Neural progenitor cell (in vitro differentiated cells): ENCODE measurements at regions not wholly inside any gene's neighbourhood (a gene's known extent, or its start where the extent isn't known, plus 50 kb on each side); places are given as distances from the start of the nearest gene placed in this dataset.

Experiments used
- DNase-seq: peaks from one replicate; pipeline ENCODE4 v3.0.0-alpha.2; 2016; ENCODE audit warnings: low spot score
- H2AFZ ChIP-seq: fragments of 200-600 bp; sonication (generic); replicated peaks from 2 replicates; pipeline ENCODE4 v1.6.1; 2016; ENCODE audit warnings: antibody characterized with exemption
- H3F3A ChIP-seq: fragments of 200-600 bp; sonication (generic); 2 replicates; pipeline ENCODE4 v1.6.1; 2016; ENCODE audit warnings: antibody characterized with exemption, low read depth
- H3K27ac ChIP-seq: fragments of 200-600 bp; sonication (generic); 2 replicates; pipeline ENCODE4 v1.5.1; 2016; ENCODE audit warnings: mild to moderate bottlenecking
- H3K27me3 ChIP-seq: fragments of 200-600 bp; sonication (generic); 2 replicates; pipeline ENCODE4 v1.6.1; 2016; ENCODE audit warnings: mild to moderate bottlenecking, moderate library complexity
- H3K36me3 ChIP-seq: fragments of 200-600 bp; sonication (generic); 2 replicates; pipeline ENCODE4 v1.5.1; 2016
- H3K4me1 ChIP-seq: fragments of 200-600 bp; sonication (generic); 2 replicates; pipeline ENCODE4 v1.6.1; 2016; ENCODE audit warnings: mixed run types
- H3K4me2 ChIP-seq: fragments of 200-600 bp; sonication (generic); 2 replicates; pipeline ENCODE4 v1.6.1; 2016
- H3K4me3 ChIP-seq: fragments of 200-600 bp; sonication (generic); 2 replicates; pipeline ENCODE4 v1.5.1; 2016
- H3K79me2 ChIP-seq: fragments of 200-600 bp; sonication (generic); 2 replicates; pipeline ENCODE4 v1.6.1; 2016; ENCODE audit warnings: low read depth
- H3K9ac ChIP-seq: fragments of 200-600 bp; sonication (generic); 2 replicates; pipeline ENCODE4 v1.6.1; 2016
- H3K9me3 ChIP-seq: fragments of 200-600 bp; sonication (generic); 2 replicates; pipeline ENCODE4 v1.5.1; 2016; ENCODE audit warnings: low read depth
- H4K20me1 ChIP-seq: fragments of 200-600 bp; sonication (generic); 2 replicates; pipeline ENCODE4 v1.6.1; 2016; ENCODE audit warnings: low read depth
- H3K27ac Mint-ChIP-seq: 3 replicates; pipeline ENCODE4 v1.8.0; 2021; ENCODE audit warnings: mixed read lengths
- H3K27me3 Mint-ChIP-seq: 2 replicates; pipeline ENCODE4 v1.8.0; 2022; ENCODE audit warnings: low read depth, mild to moderate bottlenecking, inconsistent platforms, moderate library complexity, mixed read lengths; ENCODE audit not compliant: insufficient read depth
- H3K36me3 Mint-ChIP-seq: 3 replicates; pipeline ENCODE4 v1.8.0; 2021; ENCODE audit warnings: mixed read lengths
- H3K4me1 Mint-ChIP-seq: 3 replicates; pipeline ENCODE4 v1.8.0; 2021; ENCODE audit warnings: mixed read lengths
- H3K4me3 Mint-ChIP-seq: 3 replicates; pipeline ENCODE4 v1.8.0; 2021; ENCODE audit warnings: mild to moderate bottlenecking, moderate library complexity, mixed read lengths
- H3K9me3 Mint-ChIP-seq: 3 replicates; pipeline ENCODE4 v1.8.0; 2020; ENCODE audit warnings: mixed read lengths
- EZH2 ChIP-seq: fragments of 200-600 bp; sonication (generic); IDR thresholded peaks from 2 replicates; pipeline ENCODE4 v1.6.1; 2017; ENCODE audit warnings: antibody characterized with exemption, mild to moderate bottlenecking, moderate library complexity
- EZH2phosphoT487 ChIP-seq: fragments of 200-600 bp; sonication (generic); IDR thresholded peaks from 2 replicates; pipeline ENCODE4 v1.6.1; 2017; ENCODE audit warnings: antibody characterized with exemption
- TF ChIP-seq, protein P1 (sequence below): fragments of 200-600 bp; sonication (generic); IDR thresholded peaks from 2 replicates; pipeline ENCODE4 v1.5.1; 2017; ENCODE audit warnings: antibody characterized with exemption, mild to moderate bottlenecking

DNA sequence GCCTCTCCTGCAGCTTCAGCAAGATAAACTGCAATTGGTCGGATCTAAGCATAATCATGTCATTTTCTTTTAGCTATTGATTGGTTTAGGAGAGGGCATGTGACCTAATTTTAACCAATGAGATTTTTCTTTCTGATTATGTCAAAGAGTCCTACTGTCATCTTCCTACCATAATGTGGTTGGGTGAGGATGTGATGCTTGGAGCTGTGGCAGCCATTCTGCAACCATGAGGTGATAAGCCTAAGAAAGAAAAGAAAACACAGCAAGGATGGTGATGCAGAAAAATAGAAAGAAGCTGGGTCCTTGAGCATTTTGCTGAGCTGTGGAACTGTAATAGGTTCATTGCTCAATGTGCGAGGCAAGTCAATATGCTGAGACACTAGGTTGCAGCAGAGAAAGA, 121.7 kb upstream of the CRHR1 start:
- H3K4me1 ChIP-seq: no peaks in the 10 kb centered on the region
- no peak overlapping the region for H2AFZ ChIP-seq
- no peaks in the 10 kb centered on the region for H3K79me2 ChIP-seq
- Mint-ChIP-seq H3K4me1 (peaks cover 8% of the 10 kb centered on the region), H3K27me3 (peaks cover 13% of the 10 kb centered on the region), H3K4me3 (no peak overlapping the region), H3K27ac (no peak overlapping the region), H3K9me3 (no peaks in the 10 kb centered on the region), H3K36me3 (no peaks in the 10 kb centered on the region)
- H3K36me3 ChIP-seq: no peaks in the 10 kb centered on the region
- H3K9me3 ChIP-seq: no peaks in the 10 kb centered on the region
- H4K20me1 ChIP-seq: peaks cover 22% of the 10 kb centered on the region
- no peak overlapping the region for H3K27ac ChIP-seq
- H3K4me2 ChIP-seq: no peak overlapping the region
- no peaks in the 10 kb centered on the region for H3K27me3 ChIP-seq
- DNase-seq: no peak
- H3K4me3 ChIP-seq: no peak overlapping the region
- H3K9ac ChIP-seq: no peak overlapping the region
- TF ChIP-seq EZH2phosphoT487 (no peak), EZH2 (no peak)
- TF ChIP-seq, protein P1, sequence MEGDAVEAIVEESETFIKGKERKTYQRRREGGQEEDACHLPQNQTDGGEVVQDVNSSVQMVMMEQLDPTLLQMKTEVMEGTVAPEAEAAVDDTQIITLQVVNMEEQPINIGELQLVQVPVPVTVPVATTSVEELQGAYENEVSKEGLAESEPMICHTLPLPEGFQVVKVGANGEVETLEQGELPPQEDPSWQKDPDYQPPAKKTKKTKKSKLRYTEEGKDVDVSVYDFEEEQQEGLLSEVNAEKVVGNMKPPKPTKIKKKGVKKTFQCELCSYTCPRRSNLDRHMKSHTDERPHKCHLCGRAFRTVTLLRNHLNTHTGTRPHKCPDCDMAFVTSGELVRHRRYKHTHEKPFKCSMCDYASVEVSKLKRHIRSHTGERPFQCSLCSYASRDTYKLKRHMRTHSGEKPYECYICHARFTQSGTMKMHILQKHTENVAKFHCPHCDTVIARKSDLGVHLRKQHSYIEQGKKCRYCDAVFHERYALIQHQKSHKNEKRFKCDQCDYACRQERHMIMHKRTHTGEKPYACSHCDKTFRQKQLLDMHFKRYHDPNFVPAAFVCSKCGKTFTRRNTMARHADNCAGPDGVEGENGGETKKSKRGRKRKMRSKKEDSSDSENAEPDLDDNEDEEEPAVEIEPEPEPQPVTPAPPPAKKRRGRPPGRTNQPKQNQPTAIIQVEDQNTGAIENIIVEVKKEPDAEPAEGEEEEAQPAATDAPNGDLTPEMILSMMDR: no peak
- no peaks in the 10 kb centered on the region for H3F3A ChIP-seq

DNA sequence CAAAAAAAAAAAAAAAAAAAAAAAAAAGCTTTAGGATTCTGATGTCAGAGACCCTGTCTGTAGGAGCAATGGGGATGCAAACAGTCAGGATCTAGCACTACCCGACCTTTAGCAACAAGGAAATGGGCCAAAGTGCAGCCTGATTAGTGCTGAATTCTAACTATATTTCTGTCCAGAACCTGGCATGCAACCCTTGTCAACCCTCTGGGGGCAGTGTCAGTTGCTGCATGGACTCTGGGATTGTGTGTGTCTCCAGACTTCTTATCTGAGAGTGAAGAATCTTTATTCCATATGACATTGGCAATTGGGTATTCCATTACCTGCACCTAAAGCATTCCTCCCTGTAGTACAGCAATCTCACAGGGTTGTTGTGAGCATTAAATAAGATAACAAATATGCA, 120.3 kb upstream of the CRHR1 start:
- Histone ChIP-seq H3K4me1 (no peaks in the 10 kb centered on the region), H4K20me1 (peaks cover 19% of the 10 kb centered on the region), H3K27ac (no peak overlapping the region), H3K79me2 (no peaks in the 10 kb centered on the region), H3K9ac (no peak overlapping the region), H3K9me3 (no peaks in the 10 kb centered on the region), H3K4me3 (no peak overlapping the region), H2AFZ (no peak overlapping the region), H3K4me2 (no peak overlapping the region), H3F3A (no peaks in the 10 kb centered on the region), H3K36me3 (no peaks in the 10 kb centered on the region), H3K27me3 (no peaks in the 10 kb centered on the region)
- no peak for TF ChIP-seq EZH2
- TF ChIP-seq, protein P1: peak; percentile 8
- TF ChIP-seq EZH2phosphoT487: no peak
- Mint-ChIP-seq H3K4me1 (peaks cover 8% of the 10 kb centered on the region), H3K27ac (no peak overlapping the region), H3K27me3 (peaks cover 17% of the 10 kb centered on the region), H3K36me3 (no peaks in the 10 kb centered on the region), H3K4me3 (no peak overlapping the region), H3K9me3 (no peaks in the 10 kb centered on the region)
- no peak for DNase-seq

DNA sequence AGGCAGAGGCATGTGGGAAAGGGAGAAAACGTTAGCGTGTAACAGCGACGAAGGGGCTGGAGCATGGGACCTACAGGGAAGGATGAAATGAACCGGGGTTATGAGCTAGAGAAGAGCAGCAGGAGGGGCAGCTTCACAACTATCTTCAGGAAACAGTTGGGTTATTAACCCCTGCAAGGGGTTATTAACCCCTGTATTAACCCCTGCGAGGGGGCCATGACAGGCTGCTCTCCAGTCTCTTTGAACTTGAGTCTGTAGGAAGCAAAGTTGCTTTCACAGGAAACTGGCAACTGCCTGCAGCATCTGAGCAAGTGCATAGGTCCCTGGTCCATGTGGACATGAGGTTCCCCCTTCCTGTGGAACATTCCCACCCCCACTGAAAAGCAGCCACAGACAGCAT, 119.2 kb upstream of the CRHR1 start:
- Histone ChIP-seq H3F3A (no peaks in the 10 kb centered on the region), H3K9me3 (no peaks in the 10 kb centered on the region), H3K4me3 (no peak overlapping the region), H3K4me2 (no peak overlapping the region), H3K9ac (no peak overlapping the region), H3K4me1 (no peaks in the 10 kb centered on the region), H3K27ac (no peak overlapping the region), H3K36me3 (no peaks in the 10 kb centered on the region), H2AFZ (no peak overlapping the region), H3K27me3 (no peaks in the 10 kb centered on the region), H3K79me2 (no peaks in the 10 kb centered on the region), H4K20me1 (peaks cover 15% of the 10 kb centered on the region)
- Mint-ChIP-seq H3K4me1 (peaks cover 8% of the 10 kb centered on the region), H3K27ac (no peak overlapping the region), H3K27me3 (peaks cover 17% of the 10 kb centered on the region), H3K36me3 (no peaks in the 10 kb centered on the region), H3K9me3 (no peaks in the 10 kb centered on the region), H3K4me3 (no peak overlapping the region)
- no peak for TF ChIP-seq EZH2phosphoT487
- TF ChIP-seq, protein P1: no peak
- DNase-seq: no peak
